ENCODE measurements at regions not wholly inside any gene's neighbourhood (a gene's known extent, or its start where the extent isn't known, plus 50 kb on each side); places are given as distances from the start of the nearest gene placed in this dataset.

GRCh38 chr10:3723766-3724165 lies 61.2 kb downstream of the KLF6 start:
- DNase-seq: no peak

- no peak for DNase-seq
These were observed 64.6 kb downstream of the KLF6 start for GRCh38 chr10:3720228-3721019.

GRCh38 chr10:3719024-3719843 lies 65.8 kb downstream of the KLF6 start:
- no peak for DNase-seq

GRCh38 chr10:3716093-3716492 lies 68.9 kb downstream of the KLF6 start:
- no peak for DNase-seq

- no peak for DNase-seq
These were observed 70.0 kb downstream of the KLF6 start for GRCh38 chr10:3714967-3715366.

- DNase-seq: no peak
These were observed 70.5 kb downstream of the KLF6 start for GRCh38 chr10:3714531-3714930.

- DNase-seq: no peak
These were observed 72.3 kb downstream of the KLF6 start for GRCh38 chr10:3712707-3713106.

- DNase-seq: no peak
These were observed 73.1 kb downstream of the KLF6 start for GRCh38 chr10:3711918-3712317.

GRCh38 chr10:3710764-3711163 lies 74.2 kb downstream of the KLF6 start:
- no peak for DNase-seq

GRCh38 chr10:3709456-3710060 lies 75.5 kb downstream of the KLF6 start:
- DNase-seq: no peak

GRCh38 chr10:3708852-3709251 lies 76.2 kb downstream of the KLF6 start:
- no peak for DNase-seq

- DNase-seq: no peak
These were observed 80.3 kb downstream of the KLF6 start for GRCh38 chr10:3704565-3705325.

- DNase-seq: no peak
These were observed 82.4 kb downstream of the KLF6 start for GRCh38 chr10:3702569-3702968.

GRCh38 chr10:3702056-3702546 lies 82.9 kb downstream of the KLF6 start:
- DNase-seq: no peak

- DNase-seq: no peak
These were observed 83.5 kb downstream of the KLF6 start for GRCh38 chr10:3701491-3701890.

- no peak for DNase-seq
These were observed 84.4 kb downstream of the KLF6 start for GRCh38 chr10:3700531-3701076.

- no peak for DNase-seq
These were observed 85.1 kb downstream of the KLF6 start for GRCh38 chr10:3699916-3700315.

- no peak for DNase-seq
These were observed 86.7 kb downstream of the KLF6 start for GRCh38 chr10:3698312-3698711.

GRCh38 chr10:3693698-3694080 lies 91.3 kb downstream of the KLF6 start:
- DNase-seq: no peak

- DNase-seq: no peak
These were observed 91.8 kb downstream of the KLF6 start for GRCh38 chr10:3693022-3693697.

- DNase-seq: no peak
These were observed 92.5 kb downstream of the KLF6 start for GRCh38 chr10:3692387-3692999.

- no peak for DNase-seq
These were observed 93.5 kb downstream of the KLF6 start for GRCh38 chr10:3691482-3691881.
